Nephron (organoid): ENCODE measurements at regions not wholly inside any gene's neighbourhood (a gene's known extent, or its start where the extent isn't known, plus 50 kb on each side); places are given as distances from the start of the nearest gene placed in this dataset.
A peak's percentile ranks its signal among the peaks of the same experiment; 100 is the strongest.
"Not testable (repeated sequence)": the region's sequence is repeated elsewhere in the genome, so short reads cannot be mapped to it uniquely, and the experiment has no call there.

Source experiments
- H3K27ac Mint-ChIP-seq, 3 experiments: 2 replicates each; pipeline ENCODE4 v1.8.0; 2020; ENCODE audit warnings: mixed read lengths in 3 of 3, mild to moderate bottlenecking in 2 of 3, moderate library complexity in 1 of 3
- H3K27me3 Mint-ChIP-seq: 2 replicates; pipeline ENCODE4 v1.8.0; 2021; ENCODE audit warnings: low read depth, mild to moderate bottlenecking, moderate library complexity, mixed read lengths
- H3K36me3 Mint-ChIP-seq: 2 replicates; pipeline ENCODE4 v1.8.0; 2020; ENCODE audit warnings: low read depth, mixed read lengths
- H3K4me1 Mint-ChIP-seq: 2 replicates; pipeline ENCODE4 v1.8.0; 2020; ENCODE audit warnings: mixed read lengths
- H3K4me3 Mint-ChIP-seq, 3 experiments: 2 replicates each; pipeline ENCODE4 v1.8.0; 2020; ENCODE audit warnings: mild to moderate bottlenecking in 3 of 3, mixed read lengths in 3 of 3, moderate library complexity in 2 of 3
- H3K9me3 Mint-ChIP-seq: 2 replicates; pipeline ENCODE4 v1.8.0; 2020; ENCODE audit warnings: mixed read lengths
- CTCF ChIP-seq, 3 experiments: fragments of 200-600 bp; sonication (generic); IDR thresholded peaks; one replicate each; pipeline ENCODE4 v1.5.0; 2021; ENCODE audit warnings: antibody characterized with exemption in 3 of 3; ENCODE audit not compliant: unreplicated experiment in 3 of 3

- H3K9me3 Mint-ChIP-seq: no peaks in the 10 kb centered on the region
- H3K4me1 Mint-ChIP-seq: peaks cover 21% of the 10 kb centered on the region
- H3K27me3 Mint-ChIP-seq: no peaks in the 10 kb centered on the region
- peak overlapping the region in 2 of 3 experiments; percentile 29 to 36 for H3K27ac Mint-ChIP-seq
- H3K4me3 Mint-ChIP-seq: no peak overlapping the region
- no peaks in the 10 kb centered on the region for H3K36me3 Mint-ChIP-seq
- no peak for TF ChIP-seq CTCF (IDR thresholded peaks at IDR 0.05; ENCODE audit: unreplicated experiment in 3 of 3)
These were observed 478.5 kb downstream of the ATP23 start for GRCh38 chr12:58419905-58420304.

DNA sequence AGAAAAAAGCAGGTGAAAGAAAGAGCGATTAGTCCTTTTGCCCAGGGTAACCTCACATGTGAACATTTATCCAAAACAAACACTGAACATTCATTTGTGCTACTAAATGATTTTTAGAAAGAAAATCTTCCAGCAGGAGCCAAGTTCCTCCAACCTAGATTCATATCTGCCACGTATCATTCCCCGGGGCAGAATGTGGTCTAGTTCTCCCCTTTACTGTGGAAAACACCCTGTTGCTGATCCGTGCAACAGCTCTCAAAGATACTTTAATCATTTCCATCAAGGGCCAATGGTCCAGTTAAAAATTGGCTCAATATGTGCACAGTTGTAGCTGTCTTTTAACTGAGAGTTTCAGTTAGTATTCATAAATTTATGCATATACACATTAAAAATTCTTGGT, 479.1 kb downstream of the ATP23 start:
- no peak overlapping the region for H3K4me3 Mint-ChIP-seq
- H3K27me3 Mint-ChIP-seq: no peaks in the 10 kb centered on the region
- no peak for TF ChIP-seq CTCF (IDR thresholded peaks at IDR 0.05; ENCODE audit: unreplicated experiment in 3 of 3)
- H3K36me3 Mint-ChIP-seq: no peaks in the 10 kb centered on the region
- peak overlapping the region in 2 of 3 experiments; percentile 29 to 36 for H3K27ac Mint-ChIP-seq
- no peaks in the 10 kb centered on the region for H3K9me3 Mint-ChIP-seq
- peaks cover 26% of the 10 kb centered on the region for H3K4me1 Mint-ChIP-seq

- H3K27ac Mint-ChIP-seq: no peak overlapping the region
- no peak for TF ChIP-seq CTCF (IDR thresholded peaks at IDR 0.05; ENCODE audit: unreplicated experiment in 3 of 3)
- no peaks in the 10 kb centered on the region for H3K9me3 Mint-ChIP-seq
- H3K4me3 Mint-ChIP-seq: no peak overlapping the region
- peaks cover 26% of the 10 kb centered on the region for H3K4me1 Mint-ChIP-seq
- H3K36me3 Mint-ChIP-seq: no peaks in the 10 kb centered on the region
- H3K27me3 Mint-ChIP-seq: no peaks in the 10 kb centered on the region
These were observed 480.6 kb downstream of the ATP23 start for GRCh38 chr12:58421990-58422389.

GRCh38 chr12:58424735-58425392, 483.5 kb downstream of the ATP23 start:
- Mint-ChIP-seq H3K27me3 (no peaks in the 10 kb centered on the region), H3K9me3 (peaks cover 5% of the 10 kb centered on the region), H3K36me3 (no peaks in the 10 kb centered on the region), H3K4me3 (no peak overlapping the region), H3K27ac (peak overlapping the region; percentile 77 to 90 (median 90)), H3K4me1 (peaks cover 25% of the 10 kb centered on the region)
- TF ChIP-seq CTCF (IDR thresholded peaks at IDR 0.05; ENCODE audit: unreplicated experiment in 3 of 3): no peak

GRCh38 chr12:58425481-58426392, 484.4 kb downstream of the ATP23 start:
- no peak overlapping the region for H3K4me3 Mint-ChIP-seq
- no peaks in the 10 kb centered on the region for H3K36me3 Mint-ChIP-seq
- H3K27me3 Mint-ChIP-seq: no peaks in the 10 kb centered on the region
- no peak for TF ChIP-seq CTCF (IDR thresholded peaks at IDR 0.05; ENCODE audit: unreplicated experiment in 3 of 3)
- H3K9me3 Mint-ChIP-seq: peaks cover 5% of the 10 kb centered on the region
- peak overlapping the region; percentile 77 to 90 (median 90) for H3K27ac Mint-ChIP-seq
- H3K4me1 Mint-ChIP-seq: peaks cover 16% of the 10 kb centered on the region

GRCh38 chr12:58426437-58426836, 485.1 kb downstream of the ATP23 start:
- not testable (repeated sequence) for H3K9me3 Mint-ChIP-seq, H3K4me3 Mint-ChIP-seq, H3K36me3 Mint-ChIP-seq, H3K27me3 Mint-ChIP-seq
- peaks cover 13% of the 10 kb centered on the region for H3K4me1 Mint-ChIP-seq
- H3K27ac Mint-ChIP-seq: peak overlapping the region in 1 of 3 experiments; percentile 90
